ENCODE measurements at regions not wholly inside any gene's neighbourhood (a gene's known extent, or its start where the extent isn't known, plus 50 kb on each side); places are given as distances from the start of the nearest gene placed in this dataset.

DNA sequence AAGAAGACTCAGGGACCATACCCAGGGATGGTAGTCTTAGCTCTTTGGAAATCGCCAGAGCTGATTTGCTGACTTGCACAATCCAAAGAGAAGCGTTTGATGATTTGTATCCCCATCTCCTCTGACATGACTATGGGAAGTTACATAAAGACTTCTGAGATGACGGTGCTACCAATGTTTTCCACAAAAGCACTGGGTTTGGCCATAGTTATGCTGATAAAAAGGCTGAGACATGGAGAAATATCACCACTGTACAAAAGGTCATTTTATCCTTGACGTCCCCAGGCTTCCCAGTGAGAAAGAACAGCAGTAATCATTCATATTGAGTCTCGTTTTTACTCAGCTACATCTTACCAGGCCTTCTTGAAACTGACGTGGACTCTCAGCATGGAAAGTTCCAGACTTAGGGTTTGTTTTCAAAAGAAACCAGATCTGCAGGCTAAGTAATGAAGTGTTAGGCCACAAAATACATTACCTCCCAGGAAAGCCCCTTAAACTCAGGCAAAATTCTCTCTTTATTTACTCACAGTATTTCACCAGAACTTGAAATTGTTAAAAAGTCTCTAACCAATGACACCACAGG, 370.3 kb upstream of the JARID2 start:
- Histone ChIP-seq H3K36me3 (ENCODE audit: control insufficient read depth in 1 of 2, insufficient read depth in 2 of 2, low read length in 2 of 2) (no peaks in the 10 kb centered on the region), H3K9me3 (ENCODE audit: control insufficient read depth in 1 of 2, low read length in 2 of 2) (no peaks in the 10 kb centered on the region), H3K27me3 (ENCODE audit: control insufficient read depth in 1 of 2, insufficient read depth in 2 of 2, low read length in 2 of 2) (no peaks in the 10 kb centered on the region), H3K4me3 (ENCODE audit: low read depth in 1 of 2, low read length in 2 of 2) (no peak overlapping the region), H3K4me1 (ENCODE audit: control insufficient read depth in 1 of 2, insufficient read depth in 2 of 2, low read length in 2 of 2) (no peaks in the 10 kb centered on the region), H3K9ac (ENCODE audit: low read depth in 1 of 2, low read length in 2 of 2) (no peak overlapping the region), H3K27ac (ENCODE audit: low read depth, low read length) (no peak overlapping the region)

DNA sequence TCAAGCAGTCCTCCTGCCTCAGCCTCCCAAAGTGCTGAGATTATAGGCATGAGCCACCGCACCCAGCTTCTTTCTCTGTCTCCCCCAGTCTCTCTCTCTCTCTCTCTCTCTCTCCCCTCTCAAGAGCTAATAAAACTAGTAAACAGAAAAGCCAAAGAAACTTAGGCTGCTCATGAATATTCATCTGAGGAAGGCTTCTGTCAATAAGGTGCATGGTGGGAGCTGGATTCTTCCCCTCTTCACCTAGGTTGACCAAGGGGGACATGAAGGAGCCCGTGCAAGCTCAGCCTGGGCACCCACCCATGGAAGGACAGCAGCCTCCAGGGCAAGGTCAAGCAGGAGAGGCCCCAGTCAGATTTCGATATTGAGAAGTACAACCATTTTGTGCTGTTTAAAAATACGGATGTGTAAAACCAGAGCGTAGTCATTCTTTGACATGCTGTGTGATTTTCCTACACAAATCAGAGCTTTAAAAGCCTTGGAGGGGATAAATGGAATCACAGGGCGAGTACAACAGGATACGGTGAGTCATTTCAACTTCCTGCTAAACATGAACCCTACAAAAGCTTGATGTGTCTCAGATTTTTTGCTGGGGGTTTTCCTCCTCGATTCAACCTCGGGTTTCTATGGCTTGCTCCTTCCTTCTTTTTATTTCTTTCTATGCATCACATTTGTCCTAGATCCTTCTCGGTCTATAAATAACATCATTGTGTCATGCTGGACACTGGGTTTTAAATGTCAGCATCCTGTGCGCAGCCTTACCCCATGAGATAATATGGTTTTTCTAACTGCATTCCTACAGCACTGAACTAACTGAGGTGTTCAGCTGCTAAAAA, 368.9 kb upstream of the JARID2 start:
- Histone ChIP-seq H3K27me3 (ENCODE audit: control insufficient read depth in 1 of 2, insufficient read depth in 2 of 2, low read length in 2 of 2) (no peaks in the 10 kb centered on the region), H3K36me3 (ENCODE audit: control insufficient read depth in 1 of 2, insufficient read depth in 2 of 2, low read length in 2 of 2) (no peaks in the 10 kb centered on the region), H3K9me3 (ENCODE audit: control insufficient read depth in 1 of 2, low read length in 2 of 2) (no peaks in the 10 kb centered on the region), H3K9ac (ENCODE audit: low read depth in 1 of 2, low read length in 2 of 2) (no peak overlapping the region), H3K4me1 (ENCODE audit: control insufficient read depth in 1 of 2, insufficient read depth in 2 of 2, low read length in 2 of 2) (no peaks in the 10 kb centered on the region), H3K27ac (ENCODE audit: low read depth, low read length) (no peak overlapping the region), H3K4me3 (ENCODE audit: low read depth in 1 of 2, low read length in 2 of 2) (no peak overlapping the region)

DNA sequence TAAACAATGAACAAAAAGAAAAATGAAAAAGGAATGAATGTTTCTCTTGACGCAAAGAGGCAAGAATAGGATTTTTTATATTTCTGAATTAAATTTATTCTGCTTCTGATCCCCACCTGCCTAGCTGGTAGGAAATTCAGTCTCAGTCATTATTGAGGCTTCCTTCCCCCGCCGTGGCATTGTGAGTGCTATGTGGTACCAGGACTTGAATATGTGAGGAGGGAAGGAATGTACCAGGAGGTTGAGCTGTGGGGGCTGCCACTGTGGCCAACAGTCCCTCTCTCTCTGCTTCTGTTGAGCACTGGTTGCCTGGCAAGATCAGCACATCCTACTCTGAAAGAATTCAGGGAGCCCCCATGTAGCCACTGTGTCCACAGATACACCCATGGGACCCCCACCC, 368.1 kb upstream of the JARID2 start:
- Histone ChIP-seq H3K4me1 (ENCODE audit: control insufficient read depth in 1 of 2, insufficient read depth in 2 of 2, low read length in 2 of 2) (peaks cover 0 to 5% of the 10 kb centered on the region in 2 donors), H3K27ac (ENCODE audit: low read depth, low read length) (no peak overlapping the region), H3K9ac (ENCODE audit: low read depth in 1 of 2, low read length in 2 of 2) (no peak overlapping the region)

DNA sequence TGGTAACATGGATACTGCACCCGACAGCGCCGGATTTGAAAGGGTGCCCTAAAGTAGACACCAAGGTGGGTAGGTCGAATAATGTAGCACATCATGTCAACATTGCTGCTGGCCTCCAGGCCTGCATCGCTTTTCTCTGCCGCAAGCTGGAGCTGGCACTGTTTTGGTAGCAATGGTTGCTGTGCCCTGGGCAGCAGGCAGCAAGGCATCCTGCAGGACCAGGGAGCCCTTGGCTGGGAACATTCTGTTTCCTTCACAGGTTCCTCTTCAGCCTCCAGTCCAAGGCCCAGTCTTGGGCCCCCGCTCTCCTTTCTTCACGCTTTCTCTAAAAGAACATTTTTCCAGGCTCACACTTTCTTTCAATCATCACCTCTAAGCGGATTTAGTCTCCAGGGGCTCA, 365.8 kb upstream of the JARID2 start:
- Histone ChIP-seq H3K27me3 (ENCODE audit: control insufficient read depth in 1 of 2, insufficient read depth in 2 of 2, low read length in 2 of 2) (no peaks in the 10 kb centered on the region), H3K9me3 (ENCODE audit: control insufficient read depth in 1 of 2, low read length in 2 of 2) (no peaks in the 10 kb centered on the region), H3K36me3 (ENCODE audit: control insufficient read depth in 1 of 2, insufficient read depth in 2 of 2, low read length in 2 of 2) (no peaks in the 10 kb centered on the region), H3K4me3 (ENCODE audit: low read depth in 1 of 2, low read length in 2 of 2) (no peak overlapping the region), H3K4me1 (ENCODE audit: control insufficient read depth in 1 of 2, insufficient read depth in 2 of 2, low read length in 2 of 2) (peaks cover 0 to 8% of the 10 kb centered on the region in 2 donors), H3K9ac (ENCODE audit: low read depth in 1 of 2, low read length in 2 of 2) (no peak overlapping the region), H3K27ac (ENCODE audit: low read depth, low read length) (no peak overlapping the region)

More for the DNA sequence above, 368.1 kb upstream of the JARID2 start:
- no peak overlapping the region for H3K4me3 ChIP-seq (ENCODE audit: low read depth in 1 of 2, low read length in 2 of 2)
- no peaks in the 10 kb centered on the region for H3K36me3 ChIP-seq (ENCODE audit: control insufficient read depth in 1 of 2, insufficient read depth in 2 of 2, low read length in 2 of 2)
- H3K9me3 ChIP-seq (ENCODE audit: control insufficient read depth in 1 of 2, low read length in 2 of 2): no peaks in the 10 kb centered on the region
- H3K27me3 ChIP-seq (ENCODE audit: control insufficient read depth in 1 of 2, insufficient read depth in 2 of 2, low read length in 2 of 2): no peaks in the 10 kb centered on the region

DNA sequence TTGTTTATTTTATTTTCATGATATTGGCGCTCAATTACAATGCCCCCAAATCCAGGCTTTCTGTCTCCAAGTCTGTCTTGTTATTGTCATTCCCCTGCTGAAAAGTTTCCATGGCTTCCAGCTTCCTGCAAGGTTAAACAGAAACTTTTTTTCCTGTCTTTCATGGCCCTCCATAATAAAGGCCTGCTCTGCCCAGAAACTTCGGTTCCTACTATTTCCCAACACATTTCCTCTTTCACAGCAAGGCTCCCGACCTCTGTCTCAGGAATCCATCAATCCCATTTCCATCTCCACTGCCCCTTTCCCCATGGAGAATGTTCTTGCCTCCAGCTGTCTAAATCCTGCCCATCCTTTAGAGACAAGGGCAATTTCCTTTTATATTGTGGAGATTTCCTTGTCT, 365.2 kb upstream of the JARID2 start:
- Histone ChIP-seq H3K4me1 (ENCODE audit: control insufficient read depth in 1 of 2, insufficient read depth in 2 of 2, low read length in 2 of 2) (peaks cover 0 to 8% of the 10 kb centered on the region in 2 donors), H3K9ac (ENCODE audit: low read depth in 1 of 2, low read length in 2 of 2) (no peak overlapping the region), H3K9me3 (ENCODE audit: control insufficient read depth in 1 of 2, low read length in 2 of 2) (no peaks in the 10 kb centered on the region), H3K27me3 (ENCODE audit: control insufficient read depth in 1 of 2, insufficient read depth in 2 of 2, low read length in 2 of 2) (no peaks in the 10 kb centered on the region), H3K36me3 (ENCODE audit: control insufficient read depth in 1 of 2, insufficient read depth in 2 of 2, low read length in 2 of 2) (no peaks in the 10 kb centered on the region), H3K27ac (ENCODE audit: low read depth, low read length) (no peak overlapping the region), H3K4me3 (ENCODE audit: low read depth in 1 of 2, low read length in 2 of 2) (no peak overlapping the region)

DNA sequence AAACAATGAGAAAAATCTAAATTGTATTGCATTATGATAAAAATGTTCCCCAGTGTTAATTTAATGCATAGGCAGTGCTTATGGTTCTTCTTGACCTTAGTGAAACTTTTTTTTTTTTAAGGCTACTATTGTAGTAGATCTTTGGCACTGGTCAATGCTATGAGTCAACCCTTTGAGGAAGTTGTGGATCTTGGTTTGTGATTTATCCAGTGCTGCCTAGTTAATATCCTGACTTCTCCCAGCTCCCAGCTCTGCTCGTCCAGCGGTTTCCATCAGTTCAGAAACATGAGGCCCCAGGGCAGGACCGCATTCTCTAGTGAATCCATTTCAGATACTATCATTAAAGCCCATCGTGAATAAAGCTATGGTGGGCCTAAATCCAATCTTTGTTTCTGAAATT, 364.5 kb upstream of the JARID2 start:
- H3K4me1 ChIP-seq (ENCODE audit: control insufficient read depth in 1 of 2, insufficient read depth in 2 of 2, low read length in 2 of 2): peaks cover 0 to 8% of the 10 kb centered on the region in 2 donors
- no peaks in the 10 kb centered on the region for H3K36me3 ChIP-seq (ENCODE audit: control insufficient read depth in 1 of 2, insufficient read depth in 2 of 2, low read length in 2 of 2)
- H3K9ac ChIP-seq (ENCODE audit: low read depth in 1 of 2, low read length in 2 of 2): no peak overlapping the region
- no peak overlapping the region for H3K27ac ChIP-seq (ENCODE audit: low read depth, low read length)
- H3K27me3 ChIP-seq (ENCODE audit: control insufficient read depth in 1 of 2, insufficient read depth in 2 of 2, low read length in 2 of 2): no peaks in the 10 kb centered on the region
- no peak overlapping the region for H3K4me3 ChIP-seq (ENCODE audit: low read depth in 1 of 2, low read length in 2 of 2)
- H3K9me3 ChIP-seq (ENCODE audit: control insufficient read depth in 1 of 2, low read length in 2 of 2): no peaks in the 10 kb centered on the region

DNA sequence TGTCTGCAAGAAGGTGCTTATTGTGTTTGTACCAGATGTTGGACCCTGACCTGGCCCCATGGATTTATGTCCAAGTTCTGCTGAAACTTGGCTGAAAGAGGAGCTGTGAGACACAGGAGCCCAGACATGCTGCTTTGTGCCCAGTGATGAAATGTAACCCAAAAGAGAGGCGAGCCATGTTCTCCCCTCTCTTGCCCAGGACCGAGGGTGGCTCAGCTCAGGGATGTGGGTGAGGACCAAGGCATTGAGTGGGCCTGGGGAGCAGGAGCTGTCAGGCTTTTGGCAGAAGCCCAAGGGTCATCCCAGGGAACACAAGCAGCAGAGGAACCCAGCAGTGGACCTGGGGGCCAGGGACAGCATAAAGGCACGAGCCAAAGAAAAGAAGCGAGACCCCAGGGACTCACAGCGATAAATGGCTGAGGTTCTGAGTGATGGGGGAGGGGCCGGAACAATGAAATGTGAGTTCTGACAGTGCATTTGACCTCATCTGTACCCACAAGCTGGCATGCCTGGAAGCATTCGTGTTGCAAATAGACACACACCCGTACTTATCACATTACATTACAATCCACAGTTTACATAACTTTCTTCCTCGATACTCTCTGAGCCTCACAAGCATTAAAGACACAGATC, 363.4 kb upstream of the JARID2 start:
- Histone ChIP-seq H3K9ac (ENCODE audit: low read depth in 1 of 2, low read length in 2 of 2) (no peak overlapping the region), H3K4me1 (ENCODE audit: control insufficient read depth in 1 of 2, insufficient read depth in 2 of 2, low read length in 2 of 2) (peaks cover 0 to 8% of the 10 kb centered on the region in 2 donors), H3K9me3 (ENCODE audit: control insufficient read depth in 1 of 2, low read length in 2 of 2) (no peaks in the 10 kb centered on the region), H3K27me3 (ENCODE audit: control insufficient read depth in 1 of 2, insufficient read depth in 2 of 2, low read length in 2 of 2) (no peaks in the 10 kb centered on the region), H3K4me3 (ENCODE audit: low read depth in 1 of 2, low read length in 2 of 2) (no peak overlapping the region), H3K27ac (ENCODE audit: low read depth, low read length) (no peak overlapping the region), H3K36me3 (ENCODE audit: control insufficient read depth in 1 of 2, insufficient read depth in 2 of 2, low read length in 2 of 2) (no peaks in the 10 kb centered on the region)

DNA sequence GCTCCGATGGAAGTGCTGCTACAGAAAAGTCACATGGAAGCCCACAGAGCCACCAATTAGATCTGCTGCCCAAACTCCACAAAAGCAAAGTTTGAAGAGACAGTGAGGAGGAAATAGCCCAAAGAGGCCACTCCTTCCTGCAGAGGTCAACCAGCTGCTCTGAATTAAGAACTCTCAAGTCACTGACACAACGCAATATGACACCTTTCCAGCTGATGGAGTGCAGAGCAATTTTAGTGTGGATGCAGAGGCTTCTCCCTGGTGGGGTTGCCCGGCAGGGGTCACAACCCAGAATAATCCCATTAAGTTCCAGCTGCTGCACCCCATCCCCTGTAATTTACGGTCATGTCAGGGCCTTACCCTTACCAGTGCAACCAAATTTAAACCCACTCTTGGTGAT, 361.9 kb upstream of the JARID2 start:
- no peaks in the 10 kb centered on the region for H3K36me3 ChIP-seq (ENCODE audit: control insufficient read depth in 1 of 2, insufficient read depth in 2 of 2, low read length in 2 of 2)
- H3K27me3 ChIP-seq (ENCODE audit: control insufficient read depth in 1 of 2, insufficient read depth in 2 of 2, low read length in 2 of 2): no peaks in the 10 kb centered on the region
- H3K9me3 ChIP-seq (ENCODE audit: control insufficient read depth in 1 of 2, low read length in 2 of 2): no peaks in the 10 kb centered on the region
- H3K4me3 ChIP-seq (ENCODE audit: low read depth in 1 of 2, low read length in 2 of 2): no peak overlapping the region
- H3K9ac ChIP-seq (ENCODE audit: low read depth in 1 of 2, low read length in 2 of 2): no peak overlapping the region
- H3K27ac ChIP-seq (ENCODE audit: low read depth, low read length): no peak overlapping the region
- peaks cover 4 to 12% of the 10 kb centered on the region in 2 donors for H3K4me1 ChIP-seq (ENCODE audit: control insufficient read depth in 1 of 2, insufficient read depth in 2 of 2, low read length in 2 of 2)

DNA sequence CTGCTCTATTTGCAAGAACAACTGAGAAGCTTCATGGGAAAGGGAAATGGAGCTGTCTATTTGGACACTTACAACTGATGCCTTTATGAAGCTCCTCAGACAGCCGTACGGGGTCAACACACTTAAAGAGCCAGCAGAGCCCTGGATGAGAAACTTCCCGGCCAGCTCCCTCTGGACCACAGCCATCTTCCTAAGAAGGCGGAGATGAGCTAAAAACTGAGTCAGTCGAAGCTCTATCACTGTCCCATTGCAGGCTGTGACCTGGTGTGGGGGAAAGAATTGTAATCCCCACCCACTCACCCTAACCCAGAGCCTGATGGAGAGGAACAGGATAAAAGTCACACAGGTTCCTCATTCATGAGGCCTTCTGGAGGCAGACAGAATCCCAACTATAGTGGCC, 360.4 kb upstream of the JARID2 start:
- Histone ChIP-seq H3K4me3 (ENCODE audit: low read depth in 1 of 2, low read length in 2 of 2) (no peak overlapping the region), H3K9ac (ENCODE audit: low read depth in 1 of 2, low read length in 2 of 2) (no peak overlapping the region), H3K9me3 (ENCODE audit: control insufficient read depth in 1 of 2, low read length in 2 of 2) (peaks cover 0 to 5% of the 10 kb centered on the region in 2 donors), H3K36me3 (ENCODE audit: control insufficient read depth in 1 of 2, insufficient read depth in 2 of 2, low read length in 2 of 2) (no peaks in the 10 kb centered on the region), H3K4me1 (ENCODE audit: control insufficient read depth in 1 of 2, insufficient read depth in 2 of 2, low read length in 2 of 2) (peaks cover 11 to 23% of the 10 kb centered on the region in 2 donors), H3K27me3 (ENCODE audit: control insufficient read depth in 1 of 2, insufficient read depth in 2 of 2, low read length in 2 of 2) (no peaks in the 10 kb centered on the region), H3K27ac (ENCODE audit: low read depth, low read length) (no peak overlapping the region)

DNA sequence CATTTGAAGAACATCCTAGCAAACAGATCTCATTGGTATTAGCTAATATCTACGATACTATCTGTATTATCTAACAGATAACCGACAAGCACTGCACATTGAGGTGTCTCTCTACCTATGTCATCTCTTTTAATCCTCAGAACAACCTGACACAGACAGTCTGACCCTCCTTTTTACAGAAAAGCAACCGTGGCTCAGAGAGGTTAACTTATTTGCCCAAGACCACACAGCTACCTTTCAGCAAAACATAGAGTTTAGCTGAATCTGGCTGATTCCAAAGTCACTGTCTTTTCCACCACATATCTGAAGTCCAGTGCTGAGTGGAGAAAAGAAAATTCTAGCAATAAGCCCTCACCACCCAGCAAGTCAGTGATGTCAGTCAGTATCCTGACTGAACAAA, 358.7 kb upstream of the JARID2 start:
- no peak overlapping the region for H3K4me3 ChIP-seq (ENCODE audit: low read depth in 1 of 2, low read length in 2 of 2)
- no peaks in the 10 kb centered on the region for H3K36me3 ChIP-seq (ENCODE audit: control insufficient read depth in 1 of 2, insufficient read depth in 2 of 2, low read length in 2 of 2)
- H3K27ac ChIP-seq (ENCODE audit: low read depth, low read length): no peak overlapping the region
- H3K27me3 ChIP-seq (ENCODE audit: control insufficient read depth in 1 of 2, insufficient read depth in 2 of 2, low read length in 2 of 2): no peaks in the 10 kb centered on the region
- peaks cover 0 to 5% of the 10 kb centered on the region in 2 donors for H3K9me3 ChIP-seq (ENCODE audit: control insufficient read depth in 1 of 2, low read length in 2 of 2)
- H3K4me1 ChIP-seq (ENCODE audit: control insufficient read depth in 1 of 2, insufficient read depth in 2 of 2, low read length in 2 of 2): peaks cover 11 to 23% of the 10 kb centered on the region in 2 donors
- H3K9ac ChIP-seq (ENCODE audit: low read depth in 1 of 2, low read length in 2 of 2): no peak overlapping the region
